Astrocyte (in vitro differentiated cells and primary cell): ENCODE measurements at regions not wholly inside any gene's neighbourhood (a gene's known extent, or its start where the extent isn't known, plus 50 kb on each side); places are given as distances from the start of the nearest gene placed in this dataset.

ENCODE experiments used
- CTCF ChIP-seq: IDR thresholded peaks from 2 replicates; pipeline ENCODE4 v1.5.1; 2011; ENCODE audit warnings: low read depth, mild to moderate bottlenecking, inconsistent platforms, low read length, moderate library complexity; ENCODE audit not compliant: insufficient read depth
- EZH2 ChIP-seq: IDR thresholded peaks from 2 replicates; pipeline ENCODE4 v1.6.1; 2012; ENCODE audit warnings: mild to moderate bottlenecking, low read length, inconsistent platforms; ENCODE audit not compliant: insufficient read depth

- TF ChIP-seq EZH2: no peak
- TF ChIP-seq CTCF: no peak
These were observed 503.8 kb upstream of the BOD1L1 start for GRCh38 chr4:14131335-14131734.
